GM12873 (cell line): ENCODE measurements at regions not wholly inside any gene's neighbourhood (a gene's known extent, or its start where the extent isn't known, plus 50 kb on each side); places are given as distances from the start of the nearest gene placed in this dataset.

ENCODE experiments used
- TF ChIP-seq, protein P1 (sequence below): IDR thresholded peaks from 2 replicates; pipeline ENCODE4 v1.5.1; 2012; ENCODE audit warnings: low read depth, mild to moderate bottlenecking, moderate library complexity, low read length, control low read depth; ENCODE audit not compliant: insufficient read depth; ENCODE audit errors: missing control alignments

DNA sequence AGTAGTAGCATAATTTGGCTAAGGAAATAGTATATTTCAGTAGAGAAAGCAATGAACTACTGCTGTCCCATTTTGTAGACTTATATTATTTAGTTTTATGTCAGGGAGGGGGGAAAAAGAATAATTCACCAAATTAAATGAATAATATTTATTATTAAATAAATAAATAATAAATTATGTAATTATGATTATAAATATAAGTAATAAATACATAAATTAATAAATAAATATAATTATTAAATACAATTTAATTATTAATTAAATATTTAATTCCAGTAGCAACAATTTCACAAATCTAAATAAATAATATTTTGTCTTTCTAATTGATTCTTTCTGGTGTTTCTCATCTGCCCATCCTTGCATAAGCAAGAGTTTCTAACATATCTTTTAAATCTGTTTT is 81.1 kb upstream of the PLSCR4 start:
- TF ChIP-seq, protein P1, sequence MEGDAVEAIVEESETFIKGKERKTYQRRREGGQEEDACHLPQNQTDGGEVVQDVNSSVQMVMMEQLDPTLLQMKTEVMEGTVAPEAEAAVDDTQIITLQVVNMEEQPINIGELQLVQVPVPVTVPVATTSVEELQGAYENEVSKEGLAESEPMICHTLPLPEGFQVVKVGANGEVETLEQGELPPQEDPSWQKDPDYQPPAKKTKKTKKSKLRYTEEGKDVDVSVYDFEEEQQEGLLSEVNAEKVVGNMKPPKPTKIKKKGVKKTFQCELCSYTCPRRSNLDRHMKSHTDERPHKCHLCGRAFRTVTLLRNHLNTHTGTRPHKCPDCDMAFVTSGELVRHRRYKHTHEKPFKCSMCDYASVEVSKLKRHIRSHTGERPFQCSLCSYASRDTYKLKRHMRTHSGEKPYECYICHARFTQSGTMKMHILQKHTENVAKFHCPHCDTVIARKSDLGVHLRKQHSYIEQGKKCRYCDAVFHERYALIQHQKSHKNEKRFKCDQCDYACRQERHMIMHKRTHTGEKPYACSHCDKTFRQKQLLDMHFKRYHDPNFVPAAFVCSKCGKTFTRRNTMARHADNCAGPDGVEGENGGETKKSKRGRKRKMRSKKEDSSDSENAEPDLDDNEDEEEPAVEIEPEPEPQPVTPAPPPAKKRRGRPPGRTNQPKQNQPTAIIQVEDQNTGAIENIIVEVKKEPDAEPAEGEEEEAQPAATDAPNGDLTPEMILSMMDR, result no peak

GRCh38 chr3:146326875-146327543 is 76.1 kb upstream of the PLSCR4 start:
- TF ChIP-seq, protein P1, result peak; percentile 23

- TF ChIP-seq, protein P1, result no peak
Measured at GRCh38 chr3:146325170-146325569, 74.3 kb upstream of the PLSCR4 start.

GRCh38 chr3:146322216-146322817 is 71.4 kb upstream of the PLSCR4 start:
- TF ChIP-seq, protein P1, result no peak

DNA sequence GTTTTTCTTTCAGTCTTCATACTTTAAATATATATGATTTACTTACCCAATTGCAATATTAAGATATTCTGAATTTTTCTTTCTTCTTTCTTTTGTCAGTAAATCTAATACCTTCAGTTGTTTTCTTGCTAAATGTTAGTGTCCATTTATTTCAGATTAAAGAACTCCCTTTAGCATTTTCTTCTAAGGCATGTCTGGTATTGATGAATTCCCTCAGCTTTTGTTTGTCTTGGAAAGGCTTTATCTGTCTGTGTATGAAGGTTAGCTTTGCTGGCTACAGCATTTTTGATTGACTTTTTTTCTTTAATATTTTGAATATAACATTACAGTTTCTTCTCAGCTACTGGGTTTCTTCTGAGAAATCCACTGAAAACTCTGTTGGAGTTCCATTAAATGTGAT is 64.0 kb upstream of the PLSCR4 start:
- TF ChIP-seq, protein P1, result no peak

DNA sequence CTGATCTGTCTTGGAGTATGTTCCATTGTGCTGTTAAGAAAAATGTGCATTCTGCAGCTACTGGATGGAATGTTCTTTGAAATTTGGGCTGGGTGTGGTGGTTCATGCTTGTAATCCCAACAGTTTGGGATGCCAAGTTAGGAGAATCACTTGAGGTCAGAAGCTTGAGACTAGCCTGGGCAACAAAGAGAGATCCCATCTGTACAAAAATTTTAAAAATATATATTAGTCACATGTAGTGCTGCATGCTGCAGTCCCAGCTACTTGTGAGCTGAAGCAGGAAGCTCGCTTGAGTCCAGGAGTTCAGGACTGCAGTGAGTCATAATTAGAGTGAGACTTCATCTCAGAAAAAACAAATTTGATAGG is 62.8 kb upstream of the PLSCR4 start:
- TF ChIP-seq, protein P1, result no peak

- TF ChIP-seq, protein P1, result no peak
Measured at GRCh38 chr3:146313031-146313745, 62.3 kb upstream of the PLSCR4 start.
